Erythroblast (primary cell): ENCODE measurements at regions not wholly inside any gene's neighbourhood (a gene's known extent, or its start where the extent isn't known, plus 50 kb on each side); places are given as distances from the start of the nearest gene placed in this dataset.

Source experiments
- DNase-seq, 2 experiments: peaks; one replicate each; lab custom pipeline; 2025; lab: John Stamatoyannopoulos, UW
- GATA1 ChIP-seq: IDR thresholded peaks from 2 replicates; pipeline ENCODE4 v1.6.1; 2011; ENCODE audit warnings: low read depth, mild to moderate bottlenecking, control low read depth, low read length, moderate library complexity
- POLR2A ChIP-seq: IDR thresholded peaks from 2 replicates; pipeline ENCODE4 v1.6.1; 2011; ENCODE audit warnings: mild to moderate bottlenecking, low read length

DNA sequence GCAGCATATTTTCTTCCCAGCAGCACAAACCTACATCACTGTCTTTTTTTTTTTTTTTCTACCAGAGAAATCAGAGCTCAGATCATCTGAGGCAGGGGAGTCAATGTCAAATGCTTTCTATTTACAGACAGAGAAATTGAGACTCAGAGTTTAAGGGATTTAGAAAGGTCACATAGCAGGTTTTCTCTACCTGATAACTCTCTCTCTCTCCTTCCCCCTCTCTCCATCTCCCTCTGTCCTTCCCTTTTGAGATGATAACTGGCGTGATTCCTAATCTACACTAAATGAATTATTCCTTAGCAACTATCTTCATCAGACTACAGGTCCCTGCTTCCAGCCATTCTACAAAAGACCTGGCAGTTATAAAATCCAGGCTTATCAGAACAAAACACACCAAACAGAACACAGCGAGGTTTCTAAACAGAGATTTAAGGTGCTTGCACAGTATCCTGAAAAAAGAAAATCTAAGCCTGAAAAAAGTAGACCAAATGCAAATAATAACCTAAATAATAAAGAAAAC lies 161.6 kb upstream of the PKDCC start:
- DNase-seq, result no peak
- TF ChIP-seq GATA1, result no peak
- TF ChIP-seq POLR2A, result no peak

DNA sequence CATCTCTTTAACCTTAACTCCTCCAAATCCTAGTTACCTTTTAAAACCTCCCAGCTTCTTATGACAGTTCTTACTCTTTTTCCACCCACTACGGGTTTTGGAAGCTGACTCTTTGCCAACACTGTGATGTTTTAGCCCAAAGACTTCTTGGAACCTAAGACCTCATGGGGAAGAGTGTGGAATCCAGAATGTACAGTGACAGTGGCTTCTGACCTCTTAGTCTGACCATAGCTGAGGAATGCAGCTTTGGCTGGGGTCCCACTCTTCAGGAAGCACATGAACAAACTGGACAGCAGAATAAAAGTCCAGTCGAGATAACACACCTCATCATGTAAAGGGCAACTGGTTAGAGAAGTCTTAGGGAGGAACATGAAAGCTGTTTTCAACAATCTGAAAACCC lies 161.1 kb upstream of the PKDCC start:
- TF ChIP-seq GATA1, result no peak
- TF ChIP-seq POLR2A, result no peak
- DNase-seq, result no peak

DNA sequence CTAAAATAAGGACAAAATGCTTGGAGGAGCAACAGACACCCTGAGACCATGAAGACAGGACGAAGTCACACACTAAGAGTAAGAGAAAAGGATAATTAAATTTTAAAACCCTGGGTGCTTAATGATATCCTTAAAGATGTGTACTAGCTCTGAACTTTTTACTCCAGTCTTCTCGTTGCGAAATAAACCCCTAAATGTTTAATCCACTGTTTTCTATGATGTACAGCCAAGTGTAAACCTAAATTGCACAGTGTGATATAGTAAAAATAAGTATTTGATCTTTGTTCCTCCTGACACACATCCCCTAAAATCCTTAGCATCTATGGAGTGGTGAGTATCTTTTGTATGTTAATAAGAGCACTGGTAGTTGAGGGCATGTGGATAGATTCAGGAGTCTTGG lies 157.5 kb upstream of the PKDCC start:
- DNase-seq, result no peak
- no peak for TF ChIP-seq GATA1

DNA sequence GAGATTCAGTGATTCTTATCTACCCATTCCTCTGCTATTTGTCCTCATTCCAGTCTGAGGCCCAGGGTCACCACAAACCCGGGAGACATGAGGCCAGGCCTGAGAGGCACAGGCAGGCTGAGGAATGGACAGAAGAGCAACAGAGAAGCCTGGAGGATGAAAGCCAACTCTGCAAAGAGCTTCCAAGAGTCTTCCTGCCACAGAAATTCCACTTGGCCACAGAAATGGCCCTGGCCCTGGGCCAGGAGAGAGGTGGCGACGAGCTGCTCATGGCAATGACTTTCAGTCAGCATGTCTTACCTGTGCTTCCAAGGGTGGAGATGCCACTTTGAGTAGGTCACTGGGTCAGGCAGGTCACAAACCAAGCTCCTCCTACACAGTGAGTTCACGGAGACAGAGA lies 155.3 kb upstream of the PKDCC start:
- TF ChIP-seq GATA1 (no peak), POLR2A (no peak)
- no peak for DNase-seq

DNA sequence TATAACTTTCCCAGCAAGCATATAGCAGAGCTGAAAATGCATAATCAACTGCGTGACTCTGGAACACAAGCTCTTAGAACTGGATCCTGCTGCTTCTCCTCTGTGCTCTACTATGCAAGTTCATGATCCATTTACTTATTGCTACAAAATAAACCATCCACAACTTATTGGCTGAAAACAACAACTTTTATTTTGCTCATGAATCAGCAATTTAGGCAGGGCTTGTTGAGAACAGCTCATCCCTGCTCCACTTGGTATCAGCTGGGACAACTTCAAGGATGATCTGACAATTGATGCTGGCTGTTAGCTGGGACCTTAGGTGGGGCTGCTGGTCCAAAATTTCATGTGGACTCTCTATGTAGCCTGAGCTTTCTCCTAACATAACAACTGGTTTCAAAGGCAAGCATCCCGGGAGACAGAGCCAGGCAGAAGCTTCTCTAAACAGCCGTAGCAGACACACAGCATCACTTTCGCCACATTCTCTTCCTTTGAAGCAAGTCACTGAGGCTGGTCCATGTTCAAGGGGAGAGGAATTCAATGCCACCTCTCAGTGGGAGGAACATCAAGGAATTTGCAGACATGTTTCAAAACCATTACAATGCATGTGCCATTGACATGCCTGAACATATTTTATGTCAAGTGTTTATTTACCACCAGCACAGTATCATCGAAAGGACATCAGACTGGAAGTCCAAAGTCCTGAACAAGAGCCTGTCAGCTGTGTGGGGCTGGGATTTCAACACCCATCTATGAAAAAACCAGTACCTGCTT lies 153.1 kb upstream of the PKDCC start:
- peak in 1 of 2 experiments; percentile 11 for DNase-seq
- no peak for TF ChIP-seq POLR2A
- TF ChIP-seq GATA1, result no peak

DNA sequence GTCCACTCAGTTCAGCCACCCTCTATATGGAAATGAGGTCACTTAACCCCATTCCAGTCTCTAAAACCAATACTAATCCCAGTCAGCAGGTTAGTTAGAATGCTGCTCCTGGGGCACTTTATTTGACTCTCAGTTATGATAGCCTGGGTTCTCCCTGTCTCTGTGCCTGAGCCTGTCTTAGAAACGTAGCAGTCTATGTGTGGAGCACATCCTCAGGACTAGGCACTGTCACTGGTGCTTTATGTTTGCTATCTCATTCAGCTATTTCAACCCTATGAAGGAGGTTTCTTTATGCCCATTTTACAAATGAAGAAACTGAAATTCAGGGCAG lies 152.5 kb upstream of the PKDCC start:
- no peak for DNase-seq
- TF ChIP-seq POLR2A (no peak), GATA1 (no peak)

DNA sequence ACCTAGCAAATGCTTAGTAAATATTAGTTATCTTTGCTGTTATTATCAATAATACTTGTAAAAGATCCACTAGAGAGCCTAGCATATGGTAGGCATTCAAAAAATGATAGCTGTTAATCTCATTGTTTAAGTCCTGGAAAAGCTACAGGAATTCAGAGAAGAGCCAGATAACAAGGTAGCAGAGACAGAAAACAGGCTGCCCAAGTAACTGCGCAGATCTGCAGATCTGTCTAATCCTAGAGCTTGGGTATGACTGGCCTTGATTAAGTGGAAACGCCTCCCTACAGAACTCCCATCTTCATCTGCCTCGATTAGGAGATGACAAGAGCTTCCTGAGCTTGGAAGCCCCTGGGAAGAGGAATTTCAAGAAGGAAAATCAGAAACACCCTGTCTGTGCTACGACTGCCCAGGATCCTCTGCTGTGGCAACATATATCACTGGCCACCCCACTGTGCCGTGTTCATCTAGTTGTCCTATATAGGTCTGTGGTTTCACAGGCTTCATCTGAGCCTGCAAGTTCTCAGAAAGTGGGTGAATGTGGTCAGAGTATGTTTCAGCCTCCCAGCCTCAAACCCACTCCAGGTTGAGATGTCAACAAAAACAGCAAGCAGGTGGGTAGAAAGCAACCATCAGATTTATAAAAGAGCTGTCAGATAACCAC lies 151.5 kb upstream of the PKDCC start:
- TF ChIP-seq GATA1, result no peak
- no peak for TF ChIP-seq POLR2A
- DNase-seq, result no peak

DNA sequence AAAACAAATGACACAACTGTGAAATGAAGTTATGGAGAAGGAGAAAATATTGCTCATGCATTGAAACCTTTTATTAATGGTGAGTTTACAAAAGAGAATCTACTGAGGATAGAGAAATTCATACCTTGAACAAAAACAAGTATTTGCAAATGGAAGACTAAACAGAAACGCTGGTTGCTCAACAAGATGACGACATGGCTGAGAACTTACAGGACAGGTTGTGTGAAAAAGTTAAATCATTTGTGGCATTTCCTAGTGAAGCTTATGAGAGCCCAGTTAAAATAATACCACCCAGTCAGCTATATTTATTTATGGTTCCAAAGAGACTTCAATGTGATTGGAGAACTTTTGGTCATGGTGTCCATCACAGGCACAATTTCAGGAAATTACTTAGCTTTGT lies 148.6 kb upstream of the PKDCC start:
- DNase-seq, result no peak
- TF ChIP-seq GATA1 (no peak), POLR2A (no peak)

DNA sequence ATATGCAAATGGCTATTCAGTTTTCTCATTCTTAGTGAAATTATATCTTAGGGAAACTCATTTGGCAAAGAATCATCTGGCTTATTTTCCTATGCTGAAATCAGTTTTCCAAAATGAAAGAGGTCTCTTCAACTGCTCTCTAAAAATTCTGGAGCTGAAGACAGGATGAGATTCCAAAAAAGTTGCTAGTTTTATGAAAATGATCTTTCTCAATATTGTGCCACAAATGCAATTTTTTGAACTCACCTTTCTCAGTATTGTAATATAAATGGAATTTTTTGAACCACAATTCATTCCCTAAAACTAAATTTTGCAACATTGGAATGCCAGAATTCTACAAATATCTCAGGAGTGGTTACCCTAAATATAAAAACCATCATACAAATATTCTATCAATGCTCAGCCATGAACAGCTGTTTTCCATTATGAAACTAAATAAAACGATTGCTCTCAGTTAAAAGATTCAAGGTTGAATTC lies 147.7 kb upstream of the PKDCC start:
- TF ChIP-seq GATA1 (no peak), POLR2A (no peak)
- DNase-seq, result no peak

DNA sequence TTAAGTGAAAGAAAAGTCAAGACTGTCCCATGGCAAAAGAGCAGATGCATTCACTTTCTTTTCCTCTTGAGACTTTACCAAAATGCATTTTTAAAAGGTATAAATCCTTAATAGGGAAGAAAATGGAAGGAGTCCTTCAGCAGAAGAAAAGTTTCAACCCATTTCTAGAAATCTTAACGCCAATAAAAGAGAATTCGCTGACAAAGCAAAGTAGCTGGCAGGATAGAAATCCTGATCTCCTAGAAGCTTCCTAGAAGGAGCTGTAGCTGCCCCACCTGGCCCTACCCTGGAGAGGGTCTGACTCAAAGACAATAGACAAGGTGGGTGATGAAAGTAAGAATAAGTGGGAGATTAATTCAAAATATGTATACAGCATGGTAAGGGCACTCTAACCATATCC lies 144.9 kb upstream of the PKDCC start:
- DNase-seq, result no peak
- TF ChIP-seq GATA1 (no peak), POLR2A (no peak)

DNA sequence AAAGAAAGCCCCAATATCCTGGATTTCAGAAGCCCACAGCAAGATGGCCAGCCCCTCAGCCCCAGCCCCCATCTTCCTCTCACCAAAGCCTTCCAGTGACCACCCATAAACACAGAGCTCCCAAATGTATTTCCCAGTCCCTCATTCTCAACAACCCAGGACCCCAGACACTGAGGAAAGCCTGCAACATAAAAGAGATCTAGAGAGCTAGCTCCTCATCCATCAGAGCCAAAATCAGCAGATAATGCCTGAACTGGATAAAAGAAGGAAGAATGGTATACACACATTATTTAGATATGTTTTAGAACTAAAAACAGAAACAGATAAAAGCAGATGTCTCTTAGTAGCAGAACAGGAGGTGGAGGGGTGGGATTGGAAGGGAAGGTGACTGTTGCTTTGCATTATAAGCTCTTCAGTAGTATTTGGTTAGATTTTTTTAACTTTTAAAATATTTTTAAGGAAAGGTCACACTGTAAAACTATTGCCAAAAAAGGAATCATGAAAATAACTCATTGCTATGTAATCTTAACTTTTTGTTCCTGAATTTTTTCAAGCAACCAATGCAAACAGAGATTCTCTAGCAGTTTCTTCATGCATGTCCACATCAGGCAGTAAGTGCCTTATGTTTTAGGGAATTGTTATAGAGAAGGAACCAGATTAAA lies 144.2 kb upstream of the PKDCC start:
- TF ChIP-seq POLR2A (no peak), GATA1 (no peak)
- DNase-seq, result no peak

DNA sequence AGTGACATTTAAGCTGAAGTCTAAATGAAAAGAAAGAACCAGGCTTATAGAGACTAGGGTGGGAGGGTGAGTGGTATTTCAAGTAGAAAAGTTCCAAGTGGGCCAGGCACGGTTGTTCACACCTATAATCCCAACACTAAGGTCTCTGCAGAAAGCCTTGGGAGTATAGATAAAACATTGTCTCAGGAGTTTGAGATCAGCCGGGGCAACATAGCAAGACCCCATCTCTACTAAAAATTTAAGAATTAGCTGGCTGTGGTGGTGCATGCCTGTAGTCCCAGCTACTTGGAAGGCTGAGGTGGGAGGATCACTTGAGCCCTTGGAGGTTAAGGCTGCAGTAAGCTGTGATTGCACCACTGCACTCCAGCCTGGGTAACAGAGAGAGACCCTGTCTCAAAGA lies 143.4 kb upstream of the PKDCC start:
- no peak for DNase-seq
- TF ChIP-seq POLR2A, result no peak
- TF ChIP-seq GATA1, result no peak

DNA sequence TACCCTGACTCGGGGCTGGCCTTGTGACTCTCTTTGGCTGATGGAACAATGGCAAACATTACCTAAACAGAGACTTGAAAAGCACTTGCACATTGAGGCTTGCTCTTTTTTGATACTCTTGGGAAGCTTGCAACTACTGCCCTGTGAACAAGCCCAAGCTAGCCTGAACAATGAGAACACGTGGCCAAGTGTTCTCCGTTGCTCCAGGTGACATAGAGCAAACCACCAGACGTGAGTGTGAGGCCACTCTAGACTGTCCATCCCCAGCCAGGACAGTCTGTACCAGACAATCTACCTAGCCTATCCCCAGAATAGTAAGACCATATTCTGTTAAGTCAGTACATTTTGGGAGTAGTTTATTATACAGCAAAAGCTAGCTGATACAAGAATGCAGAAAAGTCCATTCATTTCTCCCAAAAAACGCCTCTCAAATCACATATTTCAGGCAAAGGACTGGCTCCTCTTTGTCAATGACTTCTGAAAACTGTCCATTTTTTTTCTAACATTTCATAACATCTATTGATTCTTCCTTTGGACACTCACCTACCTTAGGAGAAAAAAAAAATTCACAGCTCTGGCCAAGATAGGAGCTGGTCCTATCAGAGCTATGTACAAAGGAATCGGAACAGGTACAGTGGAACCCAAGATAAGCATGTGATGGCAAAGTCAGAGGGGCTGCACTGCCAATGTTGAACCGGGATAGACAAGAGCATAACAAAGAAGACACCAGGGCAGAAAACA lies 142.1 kb upstream of the PKDCC start:
- DNase-seq, result no peak

More for the DNA sequence above, 142.1 kb upstream of the PKDCC start:
- TF ChIP-seq POLR2A (no peak), GATA1 (no peak)
